ENCODE measurements at regions not wholly inside any gene's neighbourhood (a gene's known extent, or its start where the extent isn't known, plus 50 kb on each side); places are given as distances from the start of the nearest gene placed in this dataset.

- FAIRE-seq: no peak
These were observed 579.5 kb downstream of the PYDC2 start for GRCh38 chr3:192040282-192041043.

- FAIRE-seq: no peak
These were observed 581.2 kb downstream of the PYDC2 start for GRCh38 chr3:192042116-192042515.

GRCh38 chr3:192054881-192055280, 593.9 kb downstream of the PYDC2 start:
- FAIRE-seq: no peak

GRCh38 chr3:192055946-192056345, 595.0 kb downstream of the PYDC2 start:
- FAIRE-seq: no peak

GRCh38 chr3:192057261-192057660, 596.3 kb downstream of the PYDC2 start:
- no peak for FAIRE-seq

- no peak for FAIRE-seq
These were observed 599.3 kb downstream of the PYDC2 start for GRCh38 chr3:192060160-192060781.

- FAIRE-seq: no peak
These were observed 600.5 kb downstream of the PYDC2 start for GRCh38 chr3:192061426-192061825.

- no peak for FAIRE-seq
These were observed 601.2 kb downstream of the PYDC2 start for GRCh38 chr3:192062186-192062585.

GRCh38 chr3:192063570-192063969, 602.6 kb downstream of the PYDC2 start:
- FAIRE-seq: no peak

- no peak for FAIRE-seq
These were observed 604.0 kb downstream of the PYDC2 start for GRCh38 chr3:192064959-192065358.

GRCh38 chr3:192066253-192066652, 605.3 kb downstream of the PYDC2 start:
- peak; percentile 47 for FAIRE-seq

- FAIRE-seq: no peak
These were observed 607.7 kb downstream of the PYDC2 start for GRCh38 chr3:192068464-192069254.

GRCh38 chr3:192077795-192078497, 617.0 kb downstream of the PYDC2 start:
- no peak for FAIRE-seq

GRCh38 chr3:192079098-192079497, 618.1 kb downstream of the PYDC2 start:
- FAIRE-seq: no peak

- no peak for FAIRE-seq
These were observed 619.4 kb downstream of the PYDC2 start for GRCh38 chr3:192080336-192080735.

GRCh38 chr3:192082730-192083660, 622.0 kb downstream of the PYDC2 start:
- FAIRE-seq: no peak
